ENCODE measurements at regions not wholly inside any gene's neighbourhood (a gene's known extent, or its start where the extent isn't known, plus 50 kb on each side); places are given as distances from the start of the nearest gene placed in this dataset.

DNA sequence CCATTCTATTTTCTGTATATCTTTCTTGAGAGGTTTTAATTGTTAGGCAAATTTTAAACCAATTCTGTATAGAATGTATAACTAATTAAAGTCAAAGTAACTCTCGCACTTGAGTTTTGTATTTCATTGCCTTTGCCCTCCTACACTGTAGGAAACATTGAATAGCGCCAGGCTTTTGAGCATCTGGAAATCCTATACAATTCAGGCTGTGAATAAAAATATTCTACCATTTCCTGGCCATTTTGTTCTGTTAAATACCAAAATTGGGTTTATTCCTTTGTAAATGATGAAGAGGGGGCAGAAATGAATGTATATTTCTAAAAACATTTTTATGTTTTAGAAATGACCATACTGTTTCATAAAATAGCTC lies 571.8 kb upstream of the CLINT1 start:
- TF ChIP-seq CTCF (IDR thresholded peaks at IDR 0.05) (no peak), POLR2A (IDR thresholded peaks at IDR 0.05) (no peak)

Data from adrenal gland (tissue), 5 donors.